Epithelial cell of proximal tubule (primary cell): ENCODE measurements at regions not wholly inside any gene's neighbourhood (a gene's known extent, or its start where the extent isn't known, plus 50 kb on each side); places are given as distances from the start of the nearest gene placed in this dataset.
"Not testable (repeated sequence)": the region's sequence is repeated elsewhere in the genome, so short reads cannot be mapped to it uniquely, and the experiment has no call there.

Experiments used
- DNase-seq: peaks from one replicate; pipeline ENCODE4 v3.0.0-alpha.2; 2011; ENCODE audit warnings: low read depth
- H3K4me3 ChIP-seq: 2 replicates; pipeline ENCODE4 v1.5.1; 2011; ENCODE audit warnings: low read depth, mild to moderate bottlenecking, low read length
- CTCF ChIP-seq: conservative IDR thresholded peaks from 2 replicates; pipeline ENCODE4 v1.5.1; 2012; ENCODE audit warnings: low read depth, mild to moderate bottlenecking, low read length

GRCh38 chr6:135622081-135622480, 124.5 kb upstream of the AHI1 start:
- H3K4me3 ChIP-seq, result no peak overlapping the region
- no peak for DNase-seq
- TF ChIP-seq CTCF, result no peak

- TF ChIP-seq CTCF, result no peak
- no peak overlapping the region for H3K4me3 ChIP-seq
- DNase-seq, result no peak
Observed at GRCh38 chr6:135623979-135624378, 126.4 kb upstream of the AHI1 start.

- no peak overlapping the region for H3K4me3 ChIP-seq
- DNase-seq, result no peak
- TF ChIP-seq CTCF, result no peak
Observed at GRCh38 chr6:135624402-135625295, 127.1 kb upstream of the AHI1 start.

- DNase-seq, H3K4me3 ChIP-seq: not testable (repeated sequence)
Observed at GRCh38 chr6:135626001-135626400, 128.5 kb upstream of the AHI1 start.

GRCh38 chr6:135627092-135627715, 129.7 kb upstream of the AHI1 start:
- TF ChIP-seq CTCF, result no peak
- DNase-seq, result no peak
- H3K4me3 ChIP-seq, result no peak overlapping the region

GRCh38 chr6:135630789-135631376, 133.3 kb upstream of the AHI1 start:
- H3K4me3 ChIP-seq, result no peak overlapping the region
- TF ChIP-seq CTCF, result no peak
- no peak for DNase-seq

- no peak for TF ChIP-seq CTCF
- no peak overlapping the region for H3K4me3 ChIP-seq
- DNase-seq, result no peak
Observed at GRCh38 chr6:135631821-135632220, 134.3 kb upstream of the AHI1 start.
